ENCODE measurements at regions not wholly inside any gene's neighbourhood (a gene's known extent, or its start where the extent isn't known, plus 50 kb on each side); places are given as distances from the start of the nearest gene placed in this dataset.
"Not testable (repeated sequence)": the region's sequence is repeated elsewhere in the genome, so short reads cannot be mapped to it uniquely, and the experiment has no call there.

DNA sequence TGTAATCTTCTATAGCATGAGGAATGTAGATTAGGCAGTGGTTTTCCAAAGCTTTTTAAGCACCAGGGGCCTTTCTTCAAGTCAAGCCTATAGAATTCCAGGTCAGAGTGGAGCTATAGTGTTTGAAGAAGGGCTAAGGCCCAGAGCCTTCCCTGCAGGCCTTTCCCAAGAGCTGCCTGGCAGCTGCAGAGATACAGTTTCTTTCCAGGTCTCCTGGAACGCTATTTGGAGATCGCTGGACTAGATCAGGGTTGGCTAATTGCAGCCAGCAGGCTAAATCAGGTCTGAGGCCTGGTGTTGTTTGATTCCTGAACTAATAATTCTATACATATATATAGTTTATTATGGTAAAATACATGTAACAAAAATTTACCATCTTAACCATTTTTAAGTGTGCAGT, 319.0 kb upstream of the SPRED2 start:
- H4K8ac ChIP-seq (ENCODE audit: low read depth, low read length): no peak overlapping the region
- no peaks in the 10 kb centered on the region for H3K79me2 ChIP-seq (ENCODE audit: control insufficient read depth, insufficient read depth, low read length)
- no peaks in the 10 kb centered on the region for H3K4me1 ChIP-seq (ENCODE audit: control insufficient read depth, low read depth, low read length)
- H3K56ac ChIP-seq (ENCODE audit: low read length): no peak overlapping the region
- H3K27me3 ChIP-seq (ENCODE audit: insufficient read depth, low read length, poor library complexity): no peaks in the 10 kb centered on the region
- no peak overlapping the region for H2BK15ac ChIP-seq (replicated peaks; ENCODE audit: low read depth)
- H2BK5ac ChIP-seq (ENCODE audit: low read length): no peak overlapping the region
- no peak overlapping the region for H3K4ac ChIP-seq (ENCODE audit: low read depth, low read length)
- H3K4me3 ChIP-seq (ENCODE audit: low read length): no peak overlapping the region
- H3K4me2 ChIP-seq (ENCODE audit: low read length): no peak overlapping the region
- no peak overlapping the region for H4K5ac ChIP-seq (ENCODE audit: low read length)
- no CpG with 5 or more reads among the region's 2 CpGs for WGBS (ENCODE audit: extremely low coverage, insufficient coverage, low lambda C conversion rate)
- no peaks in the 10 kb centered on the region for H3K79me1 ChIP-seq (ENCODE audit: low read length)
- H3K27ac ChIP-seq (ENCODE audit: low read depth, low read length): no peak overlapping the region
- no peak overlapping the region for H3K23ac ChIP-seq (ENCODE audit: low read length)
- no peak overlapping the region for H2BK120ac ChIP-seq (ENCODE audit: low read depth, low read length)
- no peak overlapping the region for H2AK5ac ChIP-seq (ENCODE audit: low read length)
- no peak overlapping the region for H3K9ac ChIP-seq (ENCODE audit: low read length)
- no peak overlapping the region for H3K18ac ChIP-seq (ENCODE audit: low read length)
- DNase-seq: peak; percentile 66
- H3K36me3 ChIP-seq (ENCODE audit: control insufficient read depth, insufficient read depth, low read length): no peaks in the 10 kb centered on the region

DNA sequence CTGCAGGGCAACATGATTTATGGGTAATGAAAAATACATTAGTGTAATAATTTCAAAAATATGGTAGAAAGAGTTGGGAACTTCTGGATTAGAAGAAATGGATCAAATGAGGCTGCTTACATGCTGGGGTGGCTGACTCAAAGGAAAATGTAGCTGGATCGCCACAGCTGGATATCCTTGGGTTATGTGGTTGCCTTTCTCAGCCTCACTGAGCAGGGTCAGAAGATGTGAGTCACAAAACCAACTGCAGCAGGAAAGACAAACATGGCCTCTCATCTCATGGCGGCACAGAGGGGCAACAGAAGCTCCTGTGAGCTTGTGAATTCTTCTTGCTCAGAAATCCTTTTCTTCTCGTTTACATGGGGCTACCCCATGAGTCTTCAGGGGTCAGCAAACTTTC, 317.1 kb upstream of the SPRED2 start:
- no peaks in the 10 kb centered on the region for H3K79me1 ChIP-seq (ENCODE audit: low read length)
- H3K56ac ChIP-seq (ENCODE audit: low read length): no peak overlapping the region
- no peak overlapping the region for H2BK120ac ChIP-seq (ENCODE audit: low read depth, low read length)
- no peaks in the 10 kb centered on the region for H3K79me2 ChIP-seq (ENCODE audit: control insufficient read depth, insufficient read depth, low read length)
- H3K18ac ChIP-seq (ENCODE audit: low read length): no peak overlapping the region
- no peak overlapping the region for H3K4ac ChIP-seq (ENCODE audit: low read depth, low read length)
- no CpG with 5 or more reads among the region's 3 CpGs for WGBS (ENCODE audit: extremely low coverage, insufficient coverage, low lambda C conversion rate)
- H4K8ac ChIP-seq (ENCODE audit: low read depth, low read length): no peak overlapping the region
- no peak overlapping the region for H3K27ac ChIP-seq (ENCODE audit: low read depth, low read length)
- H3K23ac ChIP-seq (ENCODE audit: low read length): no peak overlapping the region
- no peak overlapping the region for H2BK15ac ChIP-seq (replicated peaks; ENCODE audit: low read depth)
- no peaks in the 10 kb centered on the region for H3K36me3 ChIP-seq (ENCODE audit: control insufficient read depth, insufficient read depth, low read length)
- H3K4me2 ChIP-seq (ENCODE audit: low read length): no peak overlapping the region
- no peak overlapping the region for H2AK5ac ChIP-seq (ENCODE audit: low read length)
- no peak overlapping the region for H2BK5ac ChIP-seq (ENCODE audit: low read length)
- no peak overlapping the region for H4K5ac ChIP-seq (ENCODE audit: low read length)
- H3K9ac ChIP-seq (ENCODE audit: low read length): no peak overlapping the region
- no peaks in the 10 kb centered on the region for H3K4me1 ChIP-seq (ENCODE audit: control insufficient read depth, low read depth, low read length)
- H3K27me3 ChIP-seq (ENCODE audit: insufficient read depth, low read length, poor library complexity): no peaks in the 10 kb centered on the region
- DNase-seq: no peak
- H3K4me3 ChIP-seq (ENCODE audit: low read length): no peak overlapping the region

DNA sequence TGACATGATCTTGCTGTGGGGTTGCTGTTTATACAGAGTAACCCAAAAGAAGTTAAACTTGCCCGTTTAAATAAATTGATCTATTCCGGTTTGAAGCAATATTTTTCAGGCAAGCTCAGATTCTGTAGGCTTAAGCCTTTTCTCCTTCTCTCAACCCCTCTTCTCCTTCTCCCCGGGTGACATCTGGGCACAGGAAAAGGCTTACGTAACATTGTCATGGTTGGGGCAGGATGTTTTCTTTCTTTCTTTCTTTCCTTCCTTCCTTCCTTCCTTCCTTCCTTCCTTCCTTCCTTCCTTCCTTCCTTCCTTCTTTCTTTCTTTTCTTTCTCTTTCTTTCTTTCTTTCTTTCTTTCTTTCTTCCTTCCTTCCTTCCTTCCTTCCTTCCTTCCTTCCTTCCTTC, 315.5 kb upstream of the SPRED2 start:
- not testable (repeated sequence) for H3K79me2 ChIP-seq (ENCODE audit: control insufficient read depth, insufficient read depth, low read length); H4K8ac ChIP-seq (ENCODE audit: low read depth, low read length); H3K18ac ChIP-seq (ENCODE audit: low read length); H3K4me3 ChIP-seq (ENCODE audit: low read length); H2BK5ac ChIP-seq (ENCODE audit: low read length); H3K4ac ChIP-seq (ENCODE audit: low read depth, low read length); H2AK5ac ChIP-seq (ENCODE audit: low read length); H2BK120ac ChIP-seq (ENCODE audit: low read depth, low read length); H3K4me2 ChIP-seq (ENCODE audit: low read length); H3K27me3 ChIP-seq (ENCODE audit: insufficient read depth, low read length, poor library complexity); H4K5ac ChIP-seq (ENCODE audit: low read length); H3K79me1 ChIP-seq (ENCODE audit: low read length); H3K9ac ChIP-seq (ENCODE audit: low read length); H3K27ac ChIP-seq (ENCODE audit: low read depth, low read length); H2BK15ac ChIP-seq (replicated peaks; ENCODE audit: low read depth); DNase-seq; H3K4me1 ChIP-seq (ENCODE audit: control insufficient read depth, low read depth, low read length); H3K36me3 ChIP-seq (ENCODE audit: control insufficient read depth, insufficient read depth, low read length); H3K56ac ChIP-seq (ENCODE audit: low read length); H3K23ac ChIP-seq (ENCODE audit: low read length)
- no CpG with 5 or more reads among the region's 4 CpGs for WGBS (ENCODE audit: extremely low coverage, insufficient coverage, low lambda C conversion rate)

DNA sequence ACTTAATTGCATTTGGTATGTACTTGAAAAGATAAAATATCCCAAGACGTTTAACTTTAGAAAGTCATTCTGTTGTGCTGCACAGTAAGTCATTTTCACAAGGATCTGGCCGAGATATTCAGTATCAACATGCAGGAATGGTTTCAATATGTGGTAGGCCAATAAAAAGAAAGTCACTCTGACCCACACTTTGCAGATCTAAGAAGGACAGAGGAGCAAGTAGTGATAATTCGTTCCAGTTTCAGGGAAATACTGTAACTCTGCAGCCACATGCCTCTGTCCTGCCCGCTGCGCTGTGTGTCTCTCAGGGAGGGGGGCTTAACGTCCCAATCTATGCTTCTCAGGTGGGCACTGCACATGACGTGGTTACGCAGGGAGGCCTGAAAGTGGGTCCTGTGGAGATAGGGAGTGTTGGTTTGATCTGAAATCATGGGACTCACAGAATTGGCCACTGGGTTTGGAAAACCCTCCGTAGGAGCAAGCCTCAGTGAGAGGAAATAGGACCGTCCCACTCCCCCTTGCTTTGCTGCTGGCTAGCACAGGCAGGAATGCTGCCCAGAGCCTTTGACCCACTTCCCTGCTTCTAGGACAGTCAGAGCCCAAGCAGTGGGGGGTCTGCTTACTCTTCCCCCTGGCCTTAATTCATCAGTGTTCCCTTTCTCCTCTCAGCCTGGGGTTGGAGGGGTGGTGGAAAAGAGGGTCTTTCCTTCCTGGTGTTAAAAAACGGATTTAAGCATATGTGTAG, 314.7 kb upstream of the SPRED2 start:
- DNase-seq: peak; percentile 45
- no peak overlapping the region for H3K56ac ChIP-seq (ENCODE audit: low read length)
- H3K36me3 ChIP-seq (ENCODE audit: control insufficient read depth, insufficient read depth, low read length): no peaks in the 10 kb centered on the region
- no peak overlapping the region for H4K5ac ChIP-seq (ENCODE audit: low read length)
- no peak overlapping the region for H2BK15ac ChIP-seq (replicated peaks; ENCODE audit: low read depth)
- H3K79me1 ChIP-seq (ENCODE audit: low read length): no peaks in the 10 kb centered on the region
- no peak overlapping the region for H3K23ac ChIP-seq (ENCODE audit: low read length)
- H4K8ac ChIP-seq (ENCODE audit: low read depth, low read length): no peak overlapping the region
- no peaks in the 10 kb centered on the region for H3K27me3 ChIP-seq (ENCODE audit: insufficient read depth, low read length, poor library complexity)
- H3K79me2 ChIP-seq (ENCODE audit: control insufficient read depth, insufficient read depth, low read length): no peaks in the 10 kb centered on the region
- H3K27ac ChIP-seq (ENCODE audit: low read depth, low read length): no peak overlapping the region
- no peak overlapping the region for H3K4me2 ChIP-seq (ENCODE audit: low read length)
- no peaks in the 10 kb centered on the region for H3K4me1 ChIP-seq (ENCODE audit: control insufficient read depth, low read depth, low read length)
- no peak overlapping the region for H2BK5ac ChIP-seq (ENCODE audit: low read length)
- H2AK5ac ChIP-seq (ENCODE audit: low read length): no peak overlapping the region
- H3K4ac ChIP-seq (ENCODE audit: low read depth, low read length): no peak overlapping the region
- no CpG with 5 or more reads among the region's 11 CpGs for WGBS (ENCODE audit: extremely low coverage, insufficient coverage, low lambda C conversion rate)
- H3K18ac ChIP-seq (ENCODE audit: low read length): no peak overlapping the region
- H3K9ac ChIP-seq (ENCODE audit: low read length): no peak overlapping the region
- H3K4me3 ChIP-seq (ENCODE audit: low read length): no peak overlapping the region
- H2BK120ac ChIP-seq (ENCODE audit: low read depth, low read length): no peak overlapping the region

DNA sequence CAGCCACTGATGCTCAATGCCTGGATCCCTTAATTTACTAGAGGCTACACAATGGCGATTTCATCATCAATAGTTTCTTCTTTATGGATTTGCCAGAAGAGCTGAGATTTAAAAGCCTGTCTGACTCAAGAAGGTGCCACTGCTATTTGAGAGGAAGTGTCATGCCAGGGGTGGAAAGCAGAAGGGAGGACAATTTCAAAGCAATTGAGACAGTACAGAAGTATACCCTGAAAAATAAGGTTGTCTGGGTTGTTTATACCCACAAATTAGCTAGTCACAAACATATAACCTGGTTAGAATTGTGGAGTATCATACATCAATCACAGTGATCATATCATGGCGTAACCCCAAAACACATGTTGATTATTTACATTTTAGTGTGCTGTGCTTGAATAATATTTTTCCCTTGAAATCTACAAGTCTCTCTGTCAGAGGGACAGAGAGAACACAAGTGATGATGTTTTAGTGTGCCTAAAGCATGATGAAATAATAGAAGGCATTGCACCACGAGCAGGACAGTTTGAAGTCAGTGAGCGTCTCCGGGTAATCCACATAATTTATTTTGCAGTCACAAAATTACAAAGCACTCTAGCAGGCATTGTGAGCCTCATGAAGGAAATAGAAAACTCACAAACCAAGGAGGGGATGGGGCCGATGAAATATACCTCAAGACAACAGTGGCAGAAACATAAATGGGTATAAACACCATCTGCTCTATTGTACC, 312.2 kb upstream of the SPRED2 start:
- H3K36me3 ChIP-seq (ENCODE audit: control insufficient read depth, insufficient read depth, low read length): no peaks in the 10 kb centered on the region
- H2BK15ac ChIP-seq (replicated peaks; ENCODE audit: low read depth): no peak overlapping the region
- H3K23ac ChIP-seq (ENCODE audit: low read length): no peak overlapping the region
- no peak overlapping the region for H3K9ac ChIP-seq (ENCODE audit: low read length)
- no peak overlapping the region for H2BK120ac ChIP-seq (ENCODE audit: low read depth, low read length)
- no peak for DNase-seq
- whole genome bisulfite sequencing (ENCODE audit: extremely low coverage, insufficient coverage, low lambda C conversion rate): no CpG with 5 or more reads among the region's 6 CpGs
- H3K56ac ChIP-seq (ENCODE audit: low read length): no peak overlapping the region
- H3K4me3 ChIP-seq (ENCODE audit: low read length): no peak overlapping the region
- H3K18ac ChIP-seq (ENCODE audit: low read length): no peak overlapping the region
- H2AK5ac ChIP-seq (ENCODE audit: low read length): no peak overlapping the region
- H3K27me3 ChIP-seq (ENCODE audit: insufficient read depth, low read length, poor library complexity): no peaks in the 10 kb centered on the region
- no peak overlapping the region for H3K27ac ChIP-seq (ENCODE audit: low read depth, low read length)
- no peaks in the 10 kb centered on the region for H3K79me1 ChIP-seq (ENCODE audit: low read length)
- H2BK5ac ChIP-seq (ENCODE audit: low read length): no peak overlapping the region
- H3K4me1 ChIP-seq (ENCODE audit: control insufficient read depth, low read depth, low read length): no peaks in the 10 kb centered on the region
- H3K4me2 ChIP-seq (ENCODE audit: low read length): no peak overlapping the region
- no peak overlapping the region for H4K5ac ChIP-seq (ENCODE audit: low read length)
- H3K79me2 ChIP-seq (ENCODE audit: control insufficient read depth, insufficient read depth, low read length): no peaks in the 10 kb centered on the region
- no peak overlapping the region for H4K8ac ChIP-seq (ENCODE audit: low read depth, low read length)
- no peak overlapping the region for H3K4ac ChIP-seq (ENCODE audit: low read depth, low read length)

Measured in mesendoderm (in vitro differentiated cells).